ENCODE measurements at regions not wholly inside any gene's neighbourhood (a gene's known extent, or its start where the extent isn't known, plus 50 kb on each side); places are given as distances from the start of the nearest gene placed in this dataset.

DNA sequence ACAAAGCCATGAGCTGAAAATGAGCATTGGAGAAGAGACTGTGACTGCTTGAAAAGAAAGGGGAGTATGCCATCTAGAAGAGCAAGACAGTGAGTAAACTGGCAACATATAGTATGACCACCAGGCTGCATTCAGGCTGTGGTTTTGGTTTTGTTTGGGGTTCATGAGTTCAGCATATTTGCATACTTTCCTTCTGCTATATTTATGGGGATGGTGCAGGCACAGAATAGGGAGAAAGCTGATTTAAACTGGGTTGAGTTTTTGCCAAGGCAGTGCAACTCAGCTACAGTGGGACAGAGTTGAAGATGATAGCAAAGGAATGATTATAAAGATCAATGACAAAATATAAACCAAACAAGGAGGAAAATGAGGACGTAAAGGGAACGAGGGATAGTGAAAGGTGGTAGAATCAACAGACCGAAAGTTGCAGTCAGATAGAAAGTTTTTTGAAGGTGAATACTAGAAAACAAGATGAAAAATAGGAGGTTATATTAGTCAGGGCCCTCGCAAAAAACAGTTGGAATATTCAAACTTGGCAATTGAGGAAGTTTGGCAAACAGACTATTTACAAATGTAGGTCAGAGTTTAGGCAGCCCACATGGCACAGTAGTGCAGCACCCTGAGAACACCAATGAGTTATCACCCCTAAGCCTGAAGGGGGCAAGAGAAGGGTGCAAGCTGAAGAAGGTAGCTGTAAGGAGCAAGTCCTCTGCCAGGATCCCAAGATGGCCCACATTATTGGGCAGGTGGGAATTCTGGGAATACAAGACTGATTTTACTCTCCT is 114.8 kb upstream of the MAP9 start:
- Histone ChIP-seq H3K9me1 (ENCODE audit: control insufficient read depth, insufficient read depth, low read length) (no peaks in the 10 kb centered on the region), H3K4me2 (ENCODE audit: insufficient read depth, low read length) (no peak overlapping the region), H2AFZ (ENCODE audit: low read depth, low read length) (no peak overlapping the region), H3K36me3 (ENCODE audit: control insufficient read depth, insufficient read depth, low read length) (no peaks in the 10 kb centered on the region), H3K27ac (ENCODE audit: extremely low read depth, low read depth, low read length) (no peak overlapping the region), H3K4me3 (no peak overlapping the region), H3K9me3 (replicated peaks; ENCODE audit: control insufficient read depth, insufficient read depth, low read depth, low read length) (no peaks in the 10 kb centered on the region), H3K27me3 (ENCODE audit: control insufficient read depth in 2 of 2, insufficient read depth in 2 of 2, low read length in 2 of 2) (no peaks in the 10 kb centered on the region), H4K20me1 (replicated peaks; ENCODE audit: control insufficient read depth, insufficient read depth, low read length) (no peaks in the 10 kb centered on the region), H3K4me1 (replicated peaks in 1 of 2; ENCODE audit: control insufficient read depth in 2 of 2, insufficient read depth in 2 of 2, low read length in 2 of 2) (no peaks in the 10 kb centered on the region), H3K9ac (ENCODE audit: insufficient read depth in 1 of 2, low read depth in 2 of 2, low read length in 2 of 2) (no peak overlapping the region), H3K79me2 (ENCODE audit: control insufficient read depth, insufficient read depth, low read length) (no peaks in the 10 kb centered on the region)
- ATAC-seq (no peak), FAIRE-seq (no peak), DNase-seq (ENCODE audit: extremely low read depth in 1 of 4, low spot score in 3 of 4) (no peak)
- POLR2A ChIA-PET = no interaction called here
- CTCF ChIA-PET (ENCODE audit: low intra/inter-chr PET ratio) = no interaction called here
- BruUV-seq (replicated peaks) = no TSS peak
- in situ Hi-C loops (cut with MboI) (no loop called here), intact Hi-C loops (cut with micrococcal nuclease) (no loop called here)
- TF ChIP-seq ZNF212 (CRISPR knock-in tag; IDR thresholded peaks at IDR 0.05) = no peak
- no peak for TF ChIP-seq SAP30 (IDR thresholded peaks at IDR 0.05; ENCODE audit: borderline replicate concordance, insufficient read depth, low read depth, low read length, poor library complexity, severe bottlenecking)
- no peak for TF ChIP-seq BRD4 (IDR thresholded peaks at IDR 0.05)
- TF ChIP-seq CBX8 (IDR thresholded peaks at IDR 0.05; ENCODE audit: borderline replicate concordance, extremely low read depth, low read depth, low read length, poor library complexity, severe bottlenecking) = no peak
- TF ChIP-seq, protein P1, sequence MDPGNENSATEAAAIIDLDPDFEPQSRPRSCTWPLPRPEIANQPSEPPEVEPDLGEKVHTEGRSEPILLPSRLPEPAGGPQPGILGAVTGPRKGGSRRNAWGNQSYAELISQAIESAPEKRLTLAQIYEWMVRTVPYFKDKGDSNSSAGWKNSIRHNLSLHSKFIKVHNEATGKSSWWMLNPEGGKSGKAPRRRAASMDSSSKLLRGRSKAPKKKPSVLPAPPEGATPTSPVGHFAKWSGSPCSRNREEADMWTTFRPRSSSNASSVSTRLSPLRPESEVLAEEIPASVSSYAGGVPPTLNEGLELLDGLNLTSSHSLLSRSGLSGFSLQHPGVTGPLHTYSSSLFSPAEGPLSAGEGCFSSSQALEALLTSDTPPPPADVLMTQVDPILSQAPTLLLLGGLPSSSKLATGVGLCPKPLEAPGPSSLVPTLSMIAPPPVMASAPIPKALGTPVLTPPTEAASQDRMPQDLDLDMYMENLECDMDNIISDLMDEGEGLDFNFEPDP (CRISPR knock-in tag; IDR thresholded peaks at IDR 0.05) = no peak
- TF ChIP-seq, protein P2, sequence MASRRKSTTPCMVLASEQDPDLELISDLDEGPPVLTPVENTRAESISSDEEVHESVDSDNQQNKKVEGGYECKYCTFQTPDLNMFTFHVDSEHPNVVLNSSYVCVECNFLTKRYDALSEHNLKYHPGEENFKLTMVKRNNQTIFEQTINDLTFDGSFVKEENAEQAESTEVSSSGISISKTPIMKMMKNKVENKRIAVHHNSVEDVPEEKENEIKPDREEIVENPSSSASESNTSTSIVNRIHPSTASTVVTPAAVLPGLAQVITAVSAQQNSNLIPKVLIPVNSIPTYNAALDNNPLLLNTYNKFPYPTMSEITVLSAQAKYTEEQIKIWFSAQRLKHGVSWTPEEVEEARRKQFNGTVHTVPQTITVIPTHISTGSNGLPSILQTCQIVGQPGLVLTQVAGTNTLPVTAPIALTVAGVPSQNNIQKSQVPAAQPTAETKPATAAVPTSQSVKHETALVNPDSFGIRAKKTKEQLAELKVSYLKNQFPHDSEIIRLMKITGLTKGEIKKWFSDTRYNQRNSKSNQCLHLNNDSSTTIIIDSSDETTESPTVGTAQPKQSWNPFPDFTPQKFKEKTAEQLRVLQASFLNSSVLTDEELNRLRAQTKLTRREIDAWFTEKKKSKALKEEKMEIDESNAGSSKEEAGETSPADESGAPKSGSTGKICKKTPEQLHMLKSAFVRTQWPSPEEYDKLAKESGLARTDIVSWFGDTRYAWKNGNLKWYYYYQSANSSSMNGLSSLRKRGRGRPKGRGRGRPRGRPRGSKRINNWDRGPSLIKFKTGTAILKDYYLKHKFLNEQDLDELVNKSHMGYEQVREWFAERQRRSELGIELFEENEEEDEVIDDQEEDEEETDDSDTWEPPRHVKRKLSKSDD (conservative IDR thresholded peaks at IDR 0.05; ENCODE audit: low read length) = no peak
- TF ChIP-seq THRB (CRISPR knock-in tag; conservative IDR thresholded peaks at IDR 0.05) = no peak
- no peak for TF ChIP-seq ZSCAN32 (CRISPR knock-in tag; IDR thresholded peaks at IDR 0.05)
- no peak for TF ChIP-seq PTBP1 (IDR thresholded peaks at IDR 0.05; ENCODE audit: low read depth, low read length)
- no peak for TF ChIP-seq KDM5B (IDR thresholded peaks at IDR 0.05; ENCODE audit: insufficient replicate concordance, low read depth, low read length)
- no peak for TF ChIP-seq POLR2A (conservative IDR thresholded peaks at IDR 0.05)
- TF ChIP-seq KLF1 (tag; IDR thresholded peaks at IDR 0.05) = no peak
- no peak for TF ChIP-seq ZFP36 (IDR thresholded peaks at IDR 0.05; ENCODE audit: low read depth, low read length, partially characterized antibody)
- TF ChIP-seq FOXA1 (IDR thresholded peaks at IDR 0.05; ENCODE audit: borderline replicate concordance) = no peak
- no peak for TF ChIP-seq FOXK1 (CRISPR knock-in tag; IDR thresholded peaks at IDR 0.05; ENCODE audit: borderline replicate concordance)
- no peak for TF ChIP-seq TEAD2 (tag; IDR thresholded peaks at IDR 0.05)
- WGBS (ENCODE audit: insufficient coverage, low coverage, missing lambda C conversion rate) = 0% methylated on average over 4 of the region's 4 CpGs

All from K562 (cell line).